ENCODE measurements at regions not wholly inside any gene's neighbourhood (a gene's known extent, or its start where the extent isn't known, plus 50 kb on each side); places are given as distances from the start of the nearest gene placed in this dataset.

DNA sequence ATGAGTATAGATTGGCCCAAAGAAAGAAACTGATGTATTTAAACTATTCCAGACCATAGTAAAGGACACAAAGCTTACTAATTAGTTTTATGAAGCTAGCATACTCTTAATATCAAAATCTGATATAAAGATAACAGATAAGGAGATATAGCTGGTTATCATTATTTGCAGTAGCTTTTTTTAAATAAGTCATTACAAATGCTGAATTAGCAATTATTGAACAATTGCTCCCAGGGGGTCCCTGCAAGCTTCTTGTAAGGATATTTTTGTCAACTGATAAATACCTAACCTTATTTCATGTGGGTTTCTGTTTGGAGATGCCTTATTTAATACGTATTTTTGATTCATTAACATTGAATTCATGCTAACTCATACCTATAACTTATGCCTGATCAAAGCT lies 99.0 kb downstream of the RAB18 start:
- TF ChIP-seq TARDBP (IDR thresholded peaks at IDR 0.05) (no peak), LEF1 (IDR thresholded peaks at IDR 0.05; ENCODE audit: borderline replicate concordance) (no peak), ELF4 (IDR thresholded peaks at IDR 0.05) (no peak), FOXK2 (IDR thresholded peaks at IDR 0.05) (no peak), SUZ12 (IDR thresholded peaks at IDR 0.05) (no peak), BHLHE40 (IDR thresholded peaks at IDR 0.05; ENCODE audit: borderline replicate concordance) (no peak)

Measured in HEK293T (cell line).